ENCODE measurements at regions not wholly inside any gene's neighbourhood (a gene's known extent, or its start where the extent isn't known, plus 50 kb on each side); places are given as distances from the start of the nearest gene placed in this dataset.

- Histone ChIP-seq H3K4me2 (no peak overlapping the region), H4K20me1 (ENCODE audit: insufficient read depth, poor library complexity, severe bottlenecking) (no peaks in the 10 kb centered on the region), H3K27me3 (peaks cover 4% of the 10 kb centered on the region), H3K4me3 (no peak overlapping the region), H3K27ac (no peak overlapping the region), H3K9me2 (replicated peaks; ENCODE audit: insufficient read depth) (no peaks in the 10 kb centered on the region), H3K36me3 (replicated peaks; ENCODE audit: insufficient read depth, low read depth) (no peaks in the 10 kb centered on the region), H3K4me1 (ENCODE audit: insufficient read depth) (peaks cover 7% of the 10 kb centered on the region), H2AFZ (no peak overlapping the region), H3K79me2 (no peaks in the 10 kb centered on the region), H3K9me3 (ENCODE audit: low read depth) (no peaks in the 10 kb centered on the region)
- WGBS (ENCODE audit: low lambda C conversion rate, missing lambda C conversion rate) = 52% methylated on average over 16 of the region's 16 CpGs
- TF ChIP-seq CTCF (IDR thresholded peaks at IDR 0.05; ENCODE audit: poor library complexity) (no peak), EZH2phosphoT487 (IDR thresholded peaks at IDR 0.05; ENCODE audit: low read depth, severe bottlenecking, unreplicated experiment) (no peak), EZH2 (IDR thresholded peaks at IDR 0.05; ENCODE audit: borderline replicate concordance) (no peak)
- DNase-seq (ENCODE audit: low spot score) = no peak
Measured at GRCh38 chr2:204264085-204264553, 281.2 kb upstream of the PARD3B start.

GRCh38 chr2:204264621-204265140, 280.6 kb upstream of the PARD3B start:
- H3K4me2 ChIP-seq = no peak overlapping the region
- no peaks in the 10 kb centered on the region for H3K79me2 ChIP-seq
- no peaks in the 10 kb centered on the region for H4K20me1 ChIP-seq (ENCODE audit: insufficient read depth, poor library complexity, severe bottlenecking)
- H3K36me3 ChIP-seq (replicated peaks; ENCODE audit: insufficient read depth, low read depth) = no peaks in the 10 kb centered on the region
- H3K9me3 ChIP-seq (ENCODE audit: low read depth) = no peaks in the 10 kb centered on the region
- peaks cover 4% of the 10 kb centered on the region for H3K27me3 ChIP-seq
- no peaks in the 10 kb centered on the region for H3K9me2 ChIP-seq (replicated peaks; ENCODE audit: insufficient read depth)
- peaks cover 4% of the 10 kb centered on the region for H3K4me1 ChIP-seq (ENCODE audit: insufficient read depth)
- H3K27ac ChIP-seq = no peak overlapping the region
- WGBS (ENCODE audit: low lambda C conversion rate, missing lambda C conversion rate) = 64% methylated on average over 5 of the region's 5 CpGs
- no peak for DNase-seq (ENCODE audit: low spot score)
- H2AFZ ChIP-seq = no peak overlapping the region
- TF ChIP-seq CTCF (IDR thresholded peaks at IDR 0.05; ENCODE audit: poor library complexity) (no peak), EZH2 (IDR thresholded peaks at IDR 0.05; ENCODE audit: borderline replicate concordance) (no peak), EZH2phosphoT487 (IDR thresholded peaks at IDR 0.05; ENCODE audit: low read depth, severe bottlenecking, unreplicated experiment) (no peak)
- H3K4me3 ChIP-seq = no peak overlapping the region

- Histone ChIP-seq H2AFZ (no peak overlapping the region), H3K27me3 (peaks cover 4% of the 10 kb centered on the region), H3K27ac (no peak overlapping the region), H3K9me2 (replicated peaks; ENCODE audit: insufficient read depth) (no peaks in the 10 kb centered on the region), H3K36me3 (replicated peaks; ENCODE audit: insufficient read depth, low read depth) (no peaks in the 10 kb centered on the region), H3K4me3 (no peak overlapping the region), H3K9me3 (ENCODE audit: low read depth) (no peaks in the 10 kb centered on the region), H4K20me1 (ENCODE audit: insufficient read depth, poor library complexity, severe bottlenecking) (no peaks in the 10 kb centered on the region), H3K4me2 (no peak overlapping the region), H3K4me1 (ENCODE audit: insufficient read depth) (no peaks in the 10 kb centered on the region), H3K79me2 (no peaks in the 10 kb centered on the region)
- WGBS (ENCODE audit: low lambda C conversion rate, missing lambda C conversion rate) = 78% methylated on average over 7 of the region's 7 CpGs
- TF ChIP-seq EZH2 (IDR thresholded peaks at IDR 0.05; ENCODE audit: borderline replicate concordance) (no peak), CTCF (IDR thresholded peaks at IDR 0.05; ENCODE audit: poor library complexity) (no peak)
- no peak for DNase-seq (ENCODE audit: low spot score)
Measured at GRCh38 chr2:204265681-204266181, 279.5 kb upstream of the PARD3B start.
